RWPE2 (cell line): ENCODE measurements at regions not wholly inside any gene's neighbourhood (a gene's known extent, or its start where the extent isn't known, plus 50 kb on each side); places are given as distances from the start of the nearest gene placed in this dataset.

Experiments used
- ATAC-seq: fragments of 200-7000 bp; cut with Tn5 transposase; 3 replicates; pipeline ENCODE4 v1.9.1; 2021; ENCODE audit warnings: low read depth
- DNase-seq: peaks from one replicate; pipeline ENCODE4 v3.0.0-alpha.2; 2020; ENCODE audit warnings: low spot score
- H3K27ac ChIP-seq: fragments of 450-650 bp; 2 replicates; pipeline ENCODE4 v1.5.1; 2017; ENCODE audit warnings: mild to moderate bottlenecking; ENCODE audit not compliant: poor library complexity, severe bottlenecking
- H3K27me3 ChIP-seq: fragments of 250-450 bp; sonication (Bioruptor Pico); 2 replicates; pipeline ENCODE4 v1.5.1; 2021; ENCODE audit warnings: mild to moderate bottlenecking, moderate library complexity; ENCODE audit not compliant: insufficient read depth, poor library complexity, severe bottlenecking
- H3K36me3 ChIP-seq: fragments of 250-450 bp; sonication (Bioruptor Pico); 2 replicates; pipeline ENCODE4 v1.5.1; 2020; ENCODE audit warnings: low read depth, mild to moderate bottlenecking, moderate library complexity
- H3K4me1 ChIP-seq: fragments of 250-450 bp; sonication (Bioruptor Pico); 2 replicates; pipeline ENCODE4 v1.5.1; 2021; ENCODE audit warnings: mild to moderate bottlenecking, moderate library complexity; ENCODE audit not compliant: insufficient read depth, poor library complexity, severe bottlenecking
- H3K4me3 ChIP-seq: fragments of 250-450 bp; sonication (Bioruptor Pico); 2 replicates; pipeline ENCODE4 v1.5.1; 2021; ENCODE audit warnings: mild to moderate bottlenecking, moderate library complexity; ENCODE audit not compliant: severe bottlenecking
- H3K9me3 ChIP-seq: fragments of 250-450 bp; sonication (Bioruptor Pico); 2 replicates; pipeline ENCODE4 v1.5.1; 2021; ENCODE audit warnings: mild to moderate bottlenecking, moderate library complexity; ENCODE audit not compliant: severe bottlenecking
- CTCF ChIP-seq: fragments of 450-650 bp; IDR thresholded peaks from one replicate; pipeline ENCODE4 v1.5.1; 2017; ENCODE audit warnings: mild to moderate bottlenecking, moderate library complexity; ENCODE audit not compliant: poor library complexity, severe bottlenecking

GRCh38 chr20:62544505-62545055, 68.8 kb upstream of the GATA5 start:
- peaks cover 46% of the 10 kb centered on the region for H3K27me3 ChIP-seq
- no peak overlapping the region for H3K27ac ChIP-seq
- TF ChIP-seq CTCF = no peak
- no peak overlapping the region for H3K4me3 ChIP-seq
- DNase-seq = no peak
- ATAC-seq = no peak
- no peaks in the 10 kb centered on the region for H3K4me1 ChIP-seq
- H3K36me3 ChIP-seq = no peaks in the 10 kb centered on the region
- H3K9me3 ChIP-seq = peaks cover 2% of the 10 kb centered on the region

- no peaks in the 10 kb centered on the region for H3K36me3 ChIP-seq
- ATAC-seq (no peak), DNase-seq (no peak)
- TF ChIP-seq CTCF = no peak
- no peak overlapping the region for H3K4me3 ChIP-seq
- no peaks in the 10 kb centered on the region for H3K4me1 ChIP-seq
- peaks cover 2% of the 10 kb centered on the region for H3K9me3 ChIP-seq
- peaks cover 46% of the 10 kb centered on the region for H3K27me3 ChIP-seq
- no peak overlapping the region for H3K27ac ChIP-seq
These were observed 69.5 kb upstream of the GATA5 start for GRCh38 chr20:62545271-62545670.

- Histone ChIP-seq H3K36me3 (no peaks in the 10 kb centered on the region), H3K4me1 (no peaks in the 10 kb centered on the region), H3K27ac (no peak overlapping the region), H3K27me3 (peaks cover 46% of the 10 kb centered on the region), H3K4me3 (no peak overlapping the region), H3K9me3 (peaks cover 2% of the 10 kb centered on the region)
- DNase-seq = no peak
- no peak for ATAC-seq
- no peak for TF ChIP-seq CTCF
These were observed 70.2 kb upstream of the GATA5 start for GRCh38 chr20:62545901-62546525.

GRCh38 chr20:62546606-62547005, 70.8 kb upstream of the GATA5 start:
- H3K9me3 ChIP-seq = peaks cover 2% of the 10 kb centered on the region
- H3K27me3 ChIP-seq = peaks cover 46% of the 10 kb centered on the region
- no peak for TF ChIP-seq CTCF
- ATAC-seq (no peak), DNase-seq (no peak)
- H3K4me1 ChIP-seq = no peaks in the 10 kb centered on the region
- H3K27ac ChIP-seq = no peak overlapping the region
- no peaks in the 10 kb centered on the region for H3K36me3 ChIP-seq
- no peak overlapping the region for H3K4me3 ChIP-seq

GRCh38 chr20:62547364-62547763, 71.6 kb upstream of the GATA5 start:
- H3K27me3 ChIP-seq = peaks cover 50% of the 10 kb centered on the region
- no peak for TF ChIP-seq CTCF

More at GRCh38 chr20:62547364-62547763, 71.6 kb upstream of the GATA5 start:
- Histone ChIP-seq H3K36me3 (no peaks in the 10 kb centered on the region), H3K9me3 (peaks cover 2% of the 10 kb centered on the region), H3K4me3 (no peak overlapping the region), H3K27ac (no peak overlapping the region), H3K4me1 (no peaks in the 10 kb centered on the region)
- no peak for DNase-seq
- ATAC-seq = no peak
